B cell (primary cell): ENCODE measurements at regions not wholly inside any gene's neighbourhood (a gene's known extent, or its start where the extent isn't known, plus 50 kb on each side); places are given as distances from the start of the nearest gene placed in this dataset.

Source experiments
- ATAC-seq: fragments of 200-7000 bp; cut with Tn5 transposase; one replicate; pipeline ENCODE4 v1.10.0; 2021; ENCODE audit warnings: low read depth, mild to moderate bottlenecking, moderate number of reproducible peaks, moderate library complexity
- CTCF ChIA-PET: fragments of 350-600 bp; sonication (Branson Sonifier 250); formaldehyde crosslinking; loops from one replicate; lab custom pipeline; 2021; ENCODE audit warnings: antibody characterized with exemption, inconsistent platforms; lab: Charles Lee
- POLR2A ChIA-PET: fragments of 350-600 bp; sonication (Branson Sonifier 250); formaldehyde crosslinking; loops from one replicate; lab custom pipeline; 2021; ENCODE audit warnings: antibody characterized with exemption; lab: Charles Lee
- DNase-seq: peaks from one replicate; pipeline ENCODE4 v3.0.0; 2013
- H2AFZ ChIP-seq: 2 replicates; pipeline ENCODE4 v1.6.1; 2012; ENCODE audit warnings: mild to moderate bottlenecking, low read depth, low read length; ENCODE audit not compliant: insufficient read depth, poor library complexity, severe bottlenecking
- H3K27ac ChIP-seq, 2 donors: 1 replicate in 1 of 2; 2 replicates in 1 of 2; pipeline ENCODE4 v1.5.1; 2012 to 2013; ENCODE audit warnings: low read length in 2 of 2, mild to moderate bottlenecking in 2 of 2, moderate library complexity in 1 of 2
- H3K27me3 ChIP-seq, 4 experiments: fragments of 200-600 bp in 1 of 4; sonication (generic) in 1 of 4; replicated peaks in 1 of 4; 1 replicate in 2 of 4; 2 replicates in 2 of 4; pipeline versions ENCODE4 v1.6.1 to v1.7.0; 2013 to 2016; ENCODE audit warnings: low read length in 3 of 4, mild to moderate bottlenecking in 2 of 4, mixed read lengths in 1 of 4, moderate library complexity in 1 of 4; ENCODE audit not compliant: insufficient read depth in 4 of 4, control insufficient read depth in 3 of 4; ENCODE audit errors: control extremely low read depth in 1 of 4
- H3K36me3 ChIP-seq, 2 experiments: replicated peaks in 1 of 2; 1 replicate in 1 of 2; 2 replicates in 1 of 2; pipeline versions ENCODE4 v1.6.1 to v1.7.1; 2013; ENCODE audit warnings: low read length in 1 of 2; ENCODE audit not compliant: insufficient read depth in 2 of 2, control insufficient read depth in 1 of 2; ENCODE audit errors: control extremely low read depth in 1 of 2, extremely low read depth in 1 of 2
- H3K4me1 ChIP-seq, 2 donors: fragments of 200-600 bp in 1 of 2; sonication (generic) in 1 of 2; 1 replicate in 1 of 2; 2 replicates in 1 of 2; pipeline versions ENCODE4 v1.5.1 to v1.6.1; 2013 to 2017; ENCODE audit warnings: low read length in 2 of 2; ENCODE audit not compliant: control insufficient read depth in 2 of 2, insufficient read depth in 2 of 2
- H3K4me2 ChIP-seq: replicated peaks from 2 replicates; pipeline ENCODE3; 2012; ENCODE audit warnings: mild to moderate bottlenecking, low read depth, low read length; ENCODE audit not compliant: poor library complexity, severe bottlenecking
- H3K4me3 ChIP-seq, 5 experiments: fragments of 200-600 bp in 1 of 5; sonication (generic) in 1 of 5; 1 replicate in 3 of 5; 2 replicates in 2 of 5; pipeline versions ENCODE4 v1.5.1 to v1.7.0; 2011 to 2016; ENCODE audit warnings: low read length in 4 of 5, mild to moderate bottlenecking in 4 of 5, low read depth in 2 of 5, control low read depth in 1 of 5, moderate library complexity in 1 of 5; ENCODE audit not compliant: insufficient read depth in 1 of 5; ENCODE audit errors: control extremely low read depth in 1 of 5, extremely low read depth in 1 of 5
- H3K79me2 ChIP-seq: fragments of 200-600 bp; sonication (generic); one replicate; pipeline ENCODE4 v1.6.0; 2016; ENCODE audit warnings: low read length; ENCODE audit not compliant: control insufficient read depth, insufficient read depth
- H3K9ac ChIP-seq: fragments of 200-600 bp; sonication (generic); 2 replicates; pipeline ENCODE4 v1.6.1; 2017; ENCODE audit warnings: mild to moderate bottlenecking, low read length, moderate library complexity
- H3K9me3 ChIP-seq, 3 donors: one replicate each; pipeline versions ENCODE4 v1.6.1 to v1.7.1; 2013; ENCODE audit warnings: low read length in 2 of 3; ENCODE audit not compliant: control insufficient read depth in 2 of 3, insufficient read depth in 1 of 3; ENCODE audit errors: control extremely low read depth in 1 of 3
- H4K20me1 ChIP-seq: 2 replicates; pipeline ENCODE4 v1.6.0; 2012; ENCODE audit warnings: mild to moderate bottlenecking, low read length; ENCODE audit not compliant: insufficient read depth, control insufficient read depth, poor library complexity, severe bottlenecking
- H3K27ac Mint-ChIP-seq: one replicate; pipeline ENCODE4 v1.8.0; 2021; ENCODE audit warnings: mixed read lengths
- H3K27me3 Mint-ChIP-seq: one replicate; pipeline ENCODE4 v1.8.0; 2021; ENCODE audit warnings: mixed read lengths
- H3K4me1 Mint-ChIP-seq: one replicate; pipeline ENCODE4 v1.8.0; 2021; ENCODE audit warnings: mixed read lengths
- H3K4me3 Mint-ChIP-seq: one replicate; pipeline ENCODE4 v1.8.0; 2021; ENCODE audit warnings: mixed read lengths
- H3K9me3 Mint-ChIP-seq: one replicate; pipeline ENCODE4 v1.8.0; 2022; ENCODE audit warnings: mixed read lengths; ENCODE audit not compliant: insufficient read depth
- EZH2 ChIP-seq: IDR thresholded peaks from 2 replicates; pipeline ENCODE4 v1.6.1; 2012; ENCODE audit warnings: borderline replicate concordance, low read depth, mild to moderate bottlenecking, moderate library complexity, low read length; ENCODE audit not compliant: insufficient read depth, poor library complexity, severe bottlenecking
- WGBS: methylation state at CpG from one replicate; pipeline ENCODE4 v1.1.5; 2013; ENCODE audit warnings: missing lambda C conversion rate; ENCODE audit not compliant: insufficient coverage; 5-methylcytosine and 5-hydroxymethylcytosine counted together
- intact Hi-C: fragments of 100-400 bp; cut with micrococcal nuclease; formaldehyde crosslinking; loops from one replicate; pipeline ENCODE4 v1.10.0; 2022
- TF ChIP-seq, protein P1 (sequence below): fragments of 200-600 bp; IDR thresholded peaks from one replicate; pipeline ENCODE4 v1.8.0; 2022; ENCODE audit warnings: antibody characterized with exemption, mild to moderate bottlenecking

DNA sequence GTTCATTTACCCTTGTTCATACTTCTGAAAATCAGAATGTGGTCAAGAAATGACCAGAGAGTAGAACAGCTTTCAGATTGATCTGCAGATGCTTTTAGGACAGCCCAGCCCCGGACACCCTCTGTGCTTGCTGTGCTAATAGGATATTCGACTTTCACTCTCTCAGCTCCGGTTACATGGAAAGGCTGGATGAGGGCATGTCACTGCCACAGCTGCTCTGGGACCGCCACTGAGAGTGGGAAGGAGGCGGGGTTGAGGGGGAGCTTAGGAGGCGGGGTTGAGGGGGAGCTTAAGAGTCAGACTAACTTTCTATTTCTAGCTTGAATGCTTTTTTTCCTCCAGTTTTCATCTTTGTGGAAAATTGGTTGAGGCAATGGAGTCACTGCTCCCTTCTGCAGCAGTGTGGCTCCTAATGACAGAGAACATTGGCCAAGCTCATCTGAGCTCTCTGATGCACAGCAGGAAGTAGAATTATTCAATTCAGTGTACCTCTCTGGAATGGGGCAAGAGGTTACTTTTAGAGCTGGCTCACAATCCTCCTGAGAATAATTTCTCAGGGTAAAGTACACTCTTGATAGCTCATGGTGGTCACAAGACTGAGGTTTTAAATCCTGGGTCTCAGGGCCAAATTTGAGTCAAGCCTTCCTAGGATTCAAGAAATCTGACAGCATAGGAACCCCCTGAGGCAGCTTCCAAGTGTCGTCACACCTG, 74.6 kb upstream of the NPAS1 start:
- H3K79me2 ChIP-seq, result peaks cover 53% of the 10 kb centered on the region
- intact Hi-C loops, result no loop called here
- Mint-ChIP-seq H3K27me3 (no peaks in the 10 kb centered on the region), H3K9me3 (no peaks in the 10 kb centered on the region), H3K4me3 (no peak overlapping the region), H3K27ac (no peak overlapping the region), H3K4me1 (peaks cover 1% of the 10 kb centered on the region)
- H2AFZ ChIP-seq, result no peak overlapping the region
- ChIA-PET POLR2A (no interaction called here), CTCF (interaction anchor here (0.6 to 0.7 kb wide), 3 partner anchors 194 to 1128 kb away, joined by 4 to 5 read pairs (median 4); no protein-coding TSS in a partner anchor)
- 84% methylated on average over 4 of the region's 7 CpGs for WGBS
- no peaks in the 10 kb centered on the region for H3K9me3 ChIP-seq
- no peaks in the 10 kb centered on the region for H3K27me3 ChIP-seq
- no peak overlapping the region for H3K27ac ChIP-seq
- H3K36me3 ChIP-seq, result peaks cover 0 to 20% of the 10 kb centered on the region in 2 experiments
- TF ChIP-seq, protein P1, sequence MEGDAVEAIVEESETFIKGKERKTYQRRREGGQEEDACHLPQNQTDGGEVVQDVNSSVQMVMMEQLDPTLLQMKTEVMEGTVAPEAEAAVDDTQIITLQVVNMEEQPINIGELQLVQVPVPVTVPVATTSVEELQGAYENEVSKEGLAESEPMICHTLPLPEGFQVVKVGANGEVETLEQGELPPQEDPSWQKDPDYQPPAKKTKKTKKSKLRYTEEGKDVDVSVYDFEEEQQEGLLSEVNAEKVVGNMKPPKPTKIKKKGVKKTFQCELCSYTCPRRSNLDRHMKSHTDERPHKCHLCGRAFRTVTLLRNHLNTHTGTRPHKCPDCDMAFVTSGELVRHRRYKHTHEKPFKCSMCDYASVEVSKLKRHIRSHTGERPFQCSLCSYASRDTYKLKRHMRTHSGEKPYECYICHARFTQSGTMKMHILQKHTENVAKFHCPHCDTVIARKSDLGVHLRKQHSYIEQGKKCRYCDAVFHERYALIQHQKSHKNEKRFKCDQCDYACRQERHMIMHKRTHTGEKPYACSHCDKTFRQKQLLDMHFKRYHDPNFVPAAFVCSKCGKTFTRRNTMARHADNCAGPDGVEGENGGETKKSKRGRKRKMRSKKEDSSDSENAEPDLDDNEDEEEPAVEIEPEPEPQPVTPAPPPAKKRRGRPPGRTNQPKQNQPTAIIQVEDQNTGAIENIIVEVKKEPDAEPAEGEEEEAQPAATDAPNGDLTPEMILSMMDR, result no peak
- no peak for TF ChIP-seq EZH2
- no peak overlapping the region for H3K4me2 ChIP-seq
- no peak overlapping the region for H3K9ac ChIP-seq
- no peak overlapping the region for H3K4me3 ChIP-seq
- DNase-seq, result no peak
- H4K20me1 ChIP-seq, result peaks cover 6% of the 10 kb centered on the region
- no peaks in the 10 kb centered on the region for H3K4me1 ChIP-seq
- no peak for ATAC-seq

DNA sequence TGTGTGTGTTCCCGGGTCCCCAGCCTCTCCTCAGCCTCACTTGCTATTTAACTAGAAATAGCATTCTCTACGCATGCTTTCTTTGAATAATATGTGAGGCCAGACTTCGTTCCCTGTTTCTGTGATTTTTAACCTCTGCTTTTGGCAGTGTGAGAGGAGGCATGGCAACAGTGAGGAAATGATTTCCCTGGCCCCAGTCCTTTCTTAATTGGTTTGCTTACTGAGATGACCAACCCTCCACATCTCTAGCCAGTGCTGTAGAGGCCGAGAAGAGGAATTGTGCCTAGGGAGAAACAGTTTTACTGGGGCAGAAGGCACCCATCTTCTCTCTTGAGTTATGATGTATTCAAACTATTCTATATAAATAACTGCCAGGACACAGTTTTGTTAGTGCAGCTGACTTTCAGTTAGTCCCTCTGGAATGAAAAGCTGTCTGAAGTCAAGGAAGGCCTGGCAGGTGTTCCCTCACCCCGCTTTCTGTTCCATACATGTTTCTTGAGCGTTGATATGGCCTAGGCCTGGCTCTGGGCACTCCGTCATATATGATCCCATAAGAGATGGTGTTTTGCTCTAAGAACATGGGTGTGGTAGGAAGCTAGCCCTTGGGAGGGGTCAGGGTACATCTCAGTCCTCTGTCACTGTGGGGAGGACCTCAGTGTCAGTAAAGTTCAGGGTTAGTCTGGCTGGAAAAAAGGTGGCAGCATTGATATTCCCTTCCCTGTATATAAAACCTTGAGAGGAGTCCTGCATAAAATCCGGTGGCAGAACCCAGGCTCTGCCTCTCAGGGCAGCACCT, 73.7 kb upstream of the NPAS1 start:
- H3K4me2 ChIP-seq, result no peak overlapping the region
- 92% methylated on average over 5 of the region's 8 CpGs for WGBS
- Mint-ChIP-seq H3K4me1 (peaks cover 5% of the 10 kb centered on the region), H3K9me3 (no peaks in the 10 kb centered on the region), H3K27me3 (no peaks in the 10 kb centered on the region), H3K4me3 (no peak overlapping the region), H3K27ac (no peak overlapping the region)
- POLR2A ChIA-PET, result no interaction called here
- H3K9ac ChIP-seq, result no peak overlapping the region
- H3K36me3 ChIP-seq, result peaks cover 0 to 15% of the 10 kb centered on the region in 2 experiments
- no peaks in the 10 kb centered on the region for H3K4me1 ChIP-seq
- H4K20me1 ChIP-seq, result peaks cover 10% of the 10 kb centered on the region
- TF ChIP-seq EZH2, result no peak
- TF ChIP-seq, protein P1, result no peak
- ATAC-seq (no peak), DNase-seq (no peak)
- no peak overlapping the region for H3K27ac ChIP-seq
- no peaks in the 10 kb centered on the region for H3K9me3 ChIP-seq
- intact Hi-C loops, result no loop called here
- CTCF ChIA-PET, result interaction anchor here (0.7 kb wide), 1 partner anchor 389 kb away, joined by 4 read pairs; no protein-coding TSS in a partner anchor
- H2AFZ ChIP-seq, result no peak overlapping the region
- no peak overlapping the region for H3K4me3 ChIP-seq
- H3K27me3 ChIP-seq, result no peaks in the 10 kb centered on the region
- peaks cover 50% of the 10 kb centered on the region for H3K79me2 ChIP-seq
